HCT116 (cell line): ENCODE measurements at regions not wholly inside any gene's neighbourhood (a gene's known extent, or its start where the extent isn't known, plus 50 kb on each side); places are given as distances from the start of the nearest gene placed in this dataset.

Experiments
- ATAC-seq: fragments of 200-7000 bp; cut with Tn5 transposase; 2 replicates; pipeline ENCODE4 v1.9.1; 2020; ENCODE audit warnings: mild to moderate bottlenecking, moderate library complexity
- BruUV-seq: library from RNA; stranded (reverse); fragments of 400-500 nt; replicated peaks from 2 replicates; lab custom pipeline; 2021; lab: Mats Ljungman, UMichigan
- CTCF ChIA-PET: fragments of 300-600 bp; sonication (Branson Sonifier 250); formaldehyde crosslinking; loops from one replicate; lab custom pipeline; 2021; ENCODE audit warnings: antibody characterized with exemption; lab: Charles Lee
- POLR2A ChIA-PET: fragments of 300-600, 350-600 bp; sonication (Branson Sonifier 250); formaldehyde crosslinking; loops from one replicate; lab custom pipeline; 2021; ENCODE audit warnings: antibody characterized with exemption; lab: Charles Lee
- RAD21 ChIA-PET, 2 experiments: fragments of 300-600 bp; sonication (Branson Sonifier 250); formaldehyde crosslinking; loops; one replicate each; lab custom pipeline; 2023; ENCODE audit warnings: low total read pairs in 2 of 2; ENCODE audit not compliant: uncharacterized antibody in 2 of 2, unreplicated experiment in 2 of 2, low non-redundant PET in 1 of 2; lab: Charles Lee
- DNase-seq: peaks from one replicate; pipeline ENCODE4 v3.0.0-alpha.2; 2010; ENCODE audit warnings: low read depth, low spot score
- H2AFZ ChIP-seq: fragments of 200-600 bp; shearing (Covaris generic), sonication (generic); 2 replicates; pipeline ENCODE4 v1.6.1; 2017; ENCODE audit warnings: low read depth, mixed run types, mixed read lengths, antibody characterized with exemption, low read length; ENCODE audit not compliant: poor library complexity, severe bottlenecking
- H3K27ac ChIP-seq: 2 replicates; pipeline ENCODE4 v1.5.1; 2012; ENCODE audit warnings: low read depth, low read length
- H3K27me3 ChIP-seq: fragments of 200-600 bp; sonication (generic); 2 replicates; pipeline ENCODE4 v1.6.1; 2016; ENCODE audit warnings: mixed run types, low read length, mixed read lengths; ENCODE audit not compliant: insufficient read depth
- H3K36me3 ChIP-seq, 2 experiments: fragments of 200-500 bp in 1 of 2; fragments of 200-600 bp in 1 of 2; sonication (Bioruptor generic) in 1 of 2; sonication (generic) in 1 of 2; 2 replicates each; pipeline versions ENCODE4 v1.5.1 to v1.6.1; 2014 to 2016; ENCODE audit warnings: low read length in 2 of 2, inconsistent platforms in 1 of 2, mixed read lengths in 1 of 2, mixed run types in 1 of 2; ENCODE audit not compliant: insufficient read depth in 2 of 2, control insufficient read depth in 1 of 2
- H3K4me1 ChIP-seq, 2 experiments: fragments of 200-600 bp in 1 of 2; sonication (generic) in 1 of 2; 2 replicates each; pipeline versions ENCODE4 v1.5.1 to v1.6.1; 2012 to 2017; ENCODE audit warnings: low read length in 2 of 2, inconsistent platforms in 1 of 2, mild to moderate bottlenecking in 1 of 2, mixed read lengths in 1 of 2, mixed run types in 1 of 2, moderate library complexity in 1 of 2; ENCODE audit not compliant: insufficient read depth in 2 of 2, control insufficient read depth in 1 of 2
- H3K4me2 ChIP-seq: fragments of 200-600 bp; sonication (generic); 2 replicates; pipeline ENCODE4 v1.6.1; 2017; ENCODE audit warnings: mixed run types, low read length, mixed read lengths
- H3K4me3 ChIP-seq, 2 experiments: fragments of 200-600 bp in 1 of 2; sonication (generic) in 1 of 2; replicated peaks in 1 of 2; 2 replicates each; pipeline ENCODE4 v1.5.1; 2011 to 2016; ENCODE audit warnings: low read length in 2 of 2, control low read depth in 1 of 2, low read depth in 1 of 2, mild to moderate bottlenecking in 1 of 2, mixed read lengths in 1 of 2, mixed run types in 1 of 2
- H3K79me2 ChIP-seq: fragments of 200-600 bp; sonication (generic); 2 replicates; pipeline ENCODE4 v1.6.1; 2017; ENCODE audit warnings: mild to moderate bottlenecking, mixed run types, low read length, moderate library complexity, mixed read lengths; ENCODE audit not compliant: insufficient read depth
- H3K9ac ChIP-seq: fragments of 200-600 bp; sonication (generic); 2 replicates; pipeline ENCODE4 v1.6.1; 2016; ENCODE audit warnings: low read length, mixed read lengths
- H3K9me2 ChIP-seq: fragments of 200-600 bp; sonication (generic), shearing (Covaris generic); 2 replicates; pipeline ENCODE4 v1.6.1; 2017; ENCODE audit warnings: mixed run types, mild to moderate bottlenecking, moderate library complexity; ENCODE audit not compliant: insufficient read depth
- H3K9me3 ChIP-seq, 2 experiments: fragments of 200-500 bp in 1 of 2; fragments of 200-600 bp in 1 of 2; sonication (Bioruptor generic) in 1 of 2; sonication (generic) in 1 of 2; 2 replicates each; pipeline ENCODE4 v1.6.1; 2014 to 2017; ENCODE audit warnings: low read length in 2 of 2, mixed read lengths in 2 of 2, inconsistent platforms in 1 of 2, low read depth in 1 of 2, mild to moderate bottlenecking in 1 of 2, mixed run types in 1 of 2, moderate library complexity in 1 of 2; ENCODE audit not compliant: control insufficient read depth in 1 of 2, insufficient read depth in 1 of 2
- H4K20me1 ChIP-seq: fragments of 200-600 bp; sonication (generic), shearing (Covaris generic); 2 replicates; pipeline ENCODE4 v1.6.1; 2017; ENCODE audit warnings: mixed run types, mild to moderate bottlenecking, moderate library complexity; ENCODE audit not compliant: insufficient read depth
- ELF1 ChIP-seq: IDR thresholded peaks from 2 replicates; pipeline ENCODE4 v1.6.1; 2012; ENCODE audit warnings: low read depth, borderline replicate concordance
- EZH2 ChIP-seq: fragments of 200-600 bp; sonication (generic); IDR thresholded peaks from 2 replicates; pipeline ENCODE4 v1.6.1; 2017; ENCODE audit warnings: antibody characterized with exemption, mixed run types
- EZH2phosphoT487 ChIP-seq: fragments of 200-600 bp; IDR thresholded peaks from 2 replicates; pipeline ENCODE4 v1.6.1; 2018; ENCODE audit warnings: antibody characterized with exemption, borderline replicate concordance
- REST ChIP-seq: IDR thresholded peaks from 2 replicates; pipeline ENCODE4 v1.6.1; 2012; ENCODE audit warnings: low read depth
- SRF ChIP-seq: IDR thresholded peaks from 2 replicates; pipeline ENCODE4 v1.6.1; 2012; ENCODE audit warnings: low read depth
- TCF7L2 ChIP-seq: IDR thresholded peaks from 2 replicates; pipeline ENCODE4 v1.7.0; 2011; ENCODE audit warnings: borderline replicate concordance, inconsistent platforms; ENCODE audit not compliant: insufficient read depth, insufficient read length; ENCODE audit errors: extremely low read depth
- intact Hi-C: fragments of 100-400 bp; cut with micrococcal nuclease; formaldehyde crosslinking; loops from 2 replicates; pipeline ENCODE4 v1.10.0; 2022

- Histone ChIP-seq H3K79me2 (no peaks in the 10 kb centered on the region), H2AFZ (no peak overlapping the region), H4K20me1 (no peaks in the 10 kb centered on the region), H3K9me3 (no peaks in the 10 kb centered on the region), H3K4me3 (no peak overlapping the region), H3K27me3 (peaks cover 91% of the 10 kb centered on the region), H3K4me2 (no peak overlapping the region), H3K4me1 (no peaks in the 10 kb centered on the region), H3K9me2 (no peaks in the 10 kb centered on the region), H3K9ac (no peak overlapping the region), H3K36me3 (no peaks in the 10 kb centered on the region)
- BruUV-seq, result no TSS peak
- POLR2A ChIA-PET, result no interaction called here
- ATAC-seq, result no peak; the same call in 1 of the 2 replicates
- RAD21 ChIA-PET, result no interaction called here
- intact Hi-C loops, result no loop called here
- TF ChIP-seq ELF1, result no peak
- no peak for TF ChIP-seq EZH2
- peak; percentile 61 for TF ChIP-seq REST
- TF ChIP-seq, all 23 proteins: peak for 1
- DNase-seq, result no peak
- no peak overlapping the region for H3K27ac ChIP-seq
- CTCF ChIA-PET, result no interaction called here
These were observed 64.6 kb upstream of the FHIT start for GRCh38 chr3:61315871-61316270.

- no peaks in the 10 kb centered on the region for H3K4me1 ChIP-seq
- no peak overlapping the region for H3K4me2 ChIP-seq
- no peak for TF ChIP-seq TCF7L2
- no peak for TF ChIP-seq EZH2phosphoT487
- no peak for TF ChIP-seq SRF
- no peak for TF ChIP-seq REST
- H3K27me3 ChIP-seq, result peaks cover 45% of the 10 kb centered on the region
- CTCF ChIA-PET, result no interaction called here
- BruUV-seq, result no TSS peak
- POLR2A ChIA-PET, result no interaction called here
- no peak overlapping the region for H3K4me3 ChIP-seq
- no peaks in the 10 kb centered on the region for H3K9me3 ChIP-seq
- H3K9me2 ChIP-seq, result no peaks in the 10 kb centered on the region
- H4K20me1 ChIP-seq, result no peaks in the 10 kb centered on the region
- no peak overlapping the region for H3K9ac ChIP-seq
- intact Hi-C loops, result no loop called here
- H3K79me2 ChIP-seq, result no peaks in the 10 kb centered on the region
- no peaks in the 10 kb centered on the region for H3K36me3 ChIP-seq
- H3K27ac ChIP-seq, result no peak overlapping the region
- DNase-seq, result no peak
- no peak for ATAC-seq
- RAD21 ChIA-PET, result no interaction called here
- H2AFZ ChIP-seq, result no peak overlapping the region
These were observed 71.8 kb upstream of the FHIT start for GRCh38 chr3:61323094-61323493.
